NCI-H187 treated with DMSO at 0.1 percent for 48 hours (cell line): ENCODE measurements at regions not wholly inside any gene's neighbourhood (a gene's known extent, or its start where the extent isn't known, plus 50 kb on each side); places are given as distances from the start of the nearest gene placed in this dataset.
"Not testable (repeated sequence)": the region's sequence is repeated elsewhere in the genome, so short reads cannot be mapped to it uniquely, and the experiment has no call there.

Experiments
- DNase-seq: peaks from one replicate; lab custom pipeline; 2025; lab: John Stamatoyannopoulos, UW

DNA sequence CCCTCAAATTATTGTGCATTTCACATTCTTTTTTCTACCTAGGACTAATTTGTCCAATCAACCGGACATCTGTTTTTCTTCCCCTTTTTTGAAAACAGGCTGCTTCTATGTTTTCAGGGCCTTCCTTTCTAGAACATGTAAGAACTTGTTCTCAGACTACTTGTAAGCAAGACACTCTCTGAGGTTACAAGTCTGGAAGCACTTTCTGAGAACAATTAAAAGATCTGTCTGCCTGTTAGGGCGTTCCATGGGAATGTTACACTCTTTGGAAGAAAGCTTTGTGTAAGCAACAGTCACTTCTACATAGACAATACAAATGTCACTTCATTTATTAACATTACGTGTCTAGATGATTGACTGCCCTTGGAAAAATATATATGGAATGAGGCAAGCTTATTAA, 50.9 kb upstream of the HSPB3 start:
- DNase-seq, result no peak

DNA sequence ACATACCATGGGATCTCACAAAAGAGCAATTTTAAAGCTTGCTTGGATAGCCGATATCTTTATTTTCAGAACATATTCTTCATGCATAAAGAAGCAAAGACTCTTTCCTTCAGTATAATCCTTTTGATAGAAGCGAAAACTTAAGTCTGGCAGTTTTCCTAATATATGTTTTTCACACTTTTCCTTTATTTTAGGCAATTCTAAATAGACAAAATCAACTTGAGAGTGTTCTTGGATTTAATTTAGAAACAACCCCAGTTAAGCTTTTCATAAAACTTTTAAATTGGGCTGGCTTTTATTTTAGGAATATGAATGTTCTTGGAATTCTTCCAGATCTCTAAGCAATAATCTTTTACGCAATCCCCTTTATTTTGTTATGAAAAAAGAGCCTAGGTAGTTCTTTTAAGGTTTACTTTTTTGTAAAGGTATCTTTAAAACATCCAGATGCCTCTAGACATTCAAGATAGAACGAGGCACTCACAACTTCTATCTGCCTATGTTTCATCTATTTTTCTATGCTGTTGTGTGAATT, 51.5 kb upstream of the HSPB3 start:
- no peak for DNase-seq

DNA sequence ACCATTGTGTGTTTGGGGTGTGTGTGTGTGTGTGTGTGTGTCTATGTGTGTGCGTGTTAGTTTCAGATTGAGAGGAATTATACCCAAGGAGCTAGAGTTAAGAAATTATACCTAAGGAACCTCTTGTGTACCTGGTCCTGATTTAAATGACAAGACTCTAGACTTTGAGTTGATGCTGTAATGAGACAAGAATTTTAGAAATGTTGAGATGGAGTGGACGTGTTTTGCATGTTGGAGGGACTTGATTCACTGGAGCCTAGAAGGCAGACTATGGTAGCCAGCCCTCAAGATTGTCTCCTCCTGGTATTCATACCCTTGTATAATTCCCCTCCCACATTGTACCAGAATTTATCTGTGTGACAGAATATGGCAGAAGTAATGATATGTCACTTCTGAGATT, 52.4 kb upstream of the HSPB3 start:
- no peak for DNase-seq

DNA sequence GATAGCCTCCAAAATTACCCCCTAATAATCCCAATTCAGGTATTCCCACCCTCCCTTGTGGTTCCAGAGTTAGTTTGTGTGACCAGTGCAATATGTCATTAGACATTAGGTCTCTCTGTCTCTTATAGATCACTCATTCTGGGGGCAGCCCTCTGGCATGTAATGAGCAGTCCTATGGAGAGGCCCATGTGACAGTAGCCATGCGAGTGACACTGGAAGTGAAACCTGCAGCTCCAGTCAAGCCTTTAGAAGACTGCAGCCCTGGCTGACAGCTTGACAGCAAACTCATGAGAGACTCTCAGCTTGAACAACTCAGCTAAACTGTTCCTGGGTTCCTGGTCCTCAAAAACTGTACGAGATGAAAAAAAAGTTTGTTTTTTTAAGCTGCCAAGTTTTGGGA, 54.0 kb upstream of the HSPB3 start:
- DNase-seq, result no peak

DNA sequence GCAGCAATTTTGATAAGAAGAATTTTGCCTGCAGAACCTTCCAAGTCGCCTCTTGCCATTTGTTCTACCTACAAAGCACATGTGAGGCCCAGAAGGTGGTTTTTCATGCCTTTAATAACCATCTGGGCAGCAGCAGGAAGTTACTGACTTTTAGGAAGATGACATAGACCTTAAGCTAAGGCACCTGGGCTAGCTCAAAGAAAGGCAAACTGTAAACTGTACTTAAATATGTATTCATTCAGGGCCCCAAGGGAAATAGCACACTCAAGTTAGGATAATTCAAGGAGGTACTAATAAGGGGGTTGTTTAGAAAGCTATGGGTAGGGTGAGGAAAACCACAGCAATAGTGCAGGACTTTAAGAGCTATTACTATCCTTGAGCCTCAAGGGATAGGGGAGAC, 57.3 kb upstream of the HSPB3 start:
- no peak for DNase-seq

DNA sequence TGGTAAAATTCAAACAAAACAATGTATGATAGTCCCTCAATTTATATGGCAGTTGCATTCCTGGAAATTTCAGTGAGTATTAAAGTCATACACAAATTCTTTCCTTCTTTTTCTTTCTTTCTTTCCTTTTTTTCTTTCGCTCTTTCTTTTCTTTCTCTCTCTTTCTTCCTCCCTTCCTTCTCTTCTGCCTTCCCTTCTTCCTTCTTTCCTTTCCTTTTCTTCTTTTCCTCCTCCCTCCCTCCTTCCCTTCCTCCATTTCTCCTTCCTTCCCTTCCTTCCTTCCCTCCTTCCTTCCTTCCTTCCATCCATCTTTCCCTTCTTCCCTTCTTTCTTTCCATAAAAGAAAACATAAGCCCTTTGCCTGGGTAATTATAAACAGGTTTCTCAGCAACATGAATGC, 58.1 kb upstream of the HSPB3 start:
- DNase-seq, result no peak

DNA sequence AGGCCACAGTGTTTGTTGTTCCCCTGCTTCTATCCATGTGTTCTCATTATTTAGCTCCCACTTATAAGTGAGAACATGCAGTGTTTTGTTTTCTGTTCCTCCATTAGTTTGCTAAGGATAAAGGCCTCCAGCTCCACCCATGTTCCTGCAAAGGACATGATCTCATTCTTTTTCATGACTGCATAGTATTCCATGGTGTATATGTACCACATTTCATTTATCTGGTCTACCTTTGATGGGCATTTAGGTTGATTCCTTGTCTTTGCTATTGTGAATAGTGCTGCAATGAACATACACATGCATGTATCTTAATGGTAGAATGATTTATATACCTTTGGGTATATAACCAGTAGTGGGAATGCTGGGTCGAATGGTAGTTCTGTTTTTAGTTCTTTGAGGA, 62.5 kb upstream of the HSPB3 start:
- DNase-seq, result not testable (repeated sequence)

DNA sequence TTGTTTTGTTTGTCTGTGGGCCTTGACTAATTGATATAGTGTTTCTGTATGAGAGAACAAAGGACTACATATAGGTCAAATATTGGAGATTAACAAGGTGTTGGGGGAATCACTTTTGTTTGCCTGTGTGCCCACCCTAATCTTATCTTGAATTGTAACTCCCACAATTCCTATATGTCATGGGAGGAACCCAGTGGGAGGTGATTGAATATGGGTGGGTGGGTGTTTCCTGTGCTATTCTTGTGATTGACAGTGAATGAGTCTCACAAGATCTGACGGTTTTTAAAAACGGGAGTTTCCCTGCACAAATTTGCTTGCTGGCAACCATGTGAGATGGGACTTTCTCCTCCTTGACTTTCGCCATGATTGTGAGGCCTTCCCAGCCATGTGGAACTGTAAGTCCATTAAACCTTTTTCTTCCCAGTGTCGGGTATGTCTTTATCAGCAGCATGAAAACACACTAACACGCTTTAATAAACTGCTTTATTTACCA, 64.9 kb upstream of the HSPB3 start:
- no peak for DNase-seq

DNA sequence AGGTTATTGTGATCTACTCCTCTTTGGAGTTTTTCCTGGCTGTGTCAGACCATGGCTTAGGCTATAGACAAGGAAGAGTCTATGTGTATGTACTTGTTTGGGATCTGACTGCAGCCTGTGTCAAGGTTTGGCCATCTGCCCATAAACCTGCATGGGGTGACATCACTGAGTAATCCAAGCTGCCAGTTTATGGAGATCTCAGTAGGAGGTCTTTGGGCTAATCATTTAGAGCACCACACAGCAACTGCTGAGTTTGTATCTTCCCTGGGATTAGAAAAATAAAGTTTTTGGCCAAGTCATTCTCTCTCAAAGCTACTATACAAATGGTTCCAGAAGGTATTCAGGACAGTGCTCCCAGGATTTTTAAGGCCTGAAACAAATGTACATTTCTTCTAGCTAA, 65.5 kb upstream of the HSPB3 start:
- DNase-seq, result peak; percentile 34

DNA sequence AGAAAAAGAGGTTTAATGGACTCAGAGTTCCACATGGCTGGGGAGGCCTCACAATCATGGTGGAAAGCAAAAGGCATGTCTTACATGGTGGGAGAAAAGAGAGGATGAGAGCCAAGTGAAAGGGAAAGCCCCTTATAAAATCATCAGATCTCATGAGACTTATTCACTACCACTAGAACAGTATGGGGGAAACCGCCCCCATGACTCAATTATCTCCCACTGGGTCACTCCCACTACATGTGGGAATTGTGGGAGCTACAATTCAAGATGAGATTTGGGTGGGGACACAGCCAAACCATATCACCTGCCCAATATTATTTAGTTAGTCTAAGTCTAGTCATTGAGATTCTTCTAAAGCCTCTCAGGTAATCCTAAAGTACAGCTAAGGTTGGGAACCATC, 66.1 kb upstream of the HSPB3 start:
- not testable (repeated sequence) for DNase-seq

DNA sequence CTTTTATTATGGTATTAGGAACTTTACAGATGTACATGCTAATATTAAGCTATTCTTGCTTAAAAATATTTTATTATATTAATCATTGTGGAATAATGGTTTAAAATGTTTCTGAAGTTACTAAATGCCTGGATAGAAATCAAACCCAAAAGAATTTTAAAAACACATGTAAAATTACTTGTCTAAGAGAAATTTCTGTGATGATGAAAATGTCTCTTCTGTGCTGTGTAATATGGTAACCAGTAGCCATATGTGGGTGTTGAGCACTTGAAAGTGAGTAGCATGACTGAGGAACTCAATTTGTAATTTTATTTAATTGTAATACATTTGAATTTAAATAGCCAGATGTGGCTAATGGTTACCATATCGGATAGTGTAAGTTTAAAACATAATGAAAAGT, 66.7 kb upstream of the HSPB3 start:
- DNase-seq, result no peak

DNA sequence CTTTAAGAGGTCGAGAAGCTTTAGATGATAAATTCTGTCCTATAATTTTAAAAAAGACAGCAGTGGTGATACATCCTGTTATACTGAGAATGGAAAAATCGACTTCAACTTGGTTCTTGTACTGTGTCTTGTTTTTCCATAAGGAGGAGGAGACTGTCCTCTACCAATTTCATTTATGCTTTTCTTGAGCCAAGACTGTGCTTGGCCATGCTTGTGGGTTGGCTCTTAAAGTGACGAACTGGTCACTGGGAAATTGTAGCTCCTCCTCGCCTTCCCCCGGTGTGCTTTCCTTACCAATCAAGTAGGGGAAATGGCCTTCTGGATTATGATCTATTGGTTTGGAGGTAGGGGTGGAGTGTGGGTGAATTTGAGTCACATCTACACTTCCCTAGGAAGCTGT, 67.1 kb upstream of the HSPB3 start:
- no peak for DNase-seq

DNA sequence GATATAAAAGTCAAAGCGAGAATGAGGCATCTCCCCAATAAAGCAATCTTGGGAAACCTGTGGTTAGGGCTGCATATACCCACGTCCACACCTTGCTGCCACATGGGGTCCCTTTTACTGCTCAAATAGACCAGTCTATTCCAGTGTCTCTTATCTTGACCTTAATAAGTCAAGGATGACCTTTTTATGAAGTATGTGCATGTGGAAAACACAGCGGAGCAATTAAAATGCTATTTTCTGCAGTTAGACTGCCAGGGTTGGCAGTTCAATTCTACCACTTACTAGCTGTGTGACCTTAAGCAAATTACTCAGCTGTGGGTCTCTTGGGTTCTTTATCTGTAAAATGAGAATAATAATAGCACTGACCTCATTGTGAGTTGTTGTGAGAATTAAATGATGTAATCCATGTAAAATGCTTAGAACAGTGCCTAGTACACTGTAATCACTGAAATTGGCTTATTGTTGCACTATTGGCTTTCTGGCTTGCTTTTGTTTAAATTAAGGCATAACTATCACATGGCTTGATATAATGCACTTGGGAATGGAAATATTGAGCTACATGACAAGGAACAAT, 67.8 kb upstream of the HSPB3 start:
- no peak for DNase-seq

DNA sequence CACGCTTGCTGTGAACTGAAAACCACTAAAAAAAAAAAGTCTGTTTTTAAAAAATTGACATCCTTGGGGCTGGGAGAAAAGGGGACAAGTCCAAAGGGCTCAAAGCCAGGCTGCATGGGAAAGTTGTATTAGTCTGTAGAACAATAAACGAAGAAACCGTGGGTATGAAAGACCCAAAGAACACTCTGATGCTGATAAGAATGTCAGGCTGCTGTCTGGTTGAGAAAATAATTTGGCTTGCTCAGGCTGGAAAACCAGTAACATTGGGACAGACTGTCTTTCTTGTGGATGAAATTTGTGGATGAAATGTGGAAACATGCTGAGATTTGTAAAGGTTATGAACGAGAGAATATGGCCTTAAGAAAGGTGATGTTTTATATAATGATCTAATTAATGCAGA, 68.5 kb upstream of the HSPB3 start:
- no peak for DNase-seq

DNA sequence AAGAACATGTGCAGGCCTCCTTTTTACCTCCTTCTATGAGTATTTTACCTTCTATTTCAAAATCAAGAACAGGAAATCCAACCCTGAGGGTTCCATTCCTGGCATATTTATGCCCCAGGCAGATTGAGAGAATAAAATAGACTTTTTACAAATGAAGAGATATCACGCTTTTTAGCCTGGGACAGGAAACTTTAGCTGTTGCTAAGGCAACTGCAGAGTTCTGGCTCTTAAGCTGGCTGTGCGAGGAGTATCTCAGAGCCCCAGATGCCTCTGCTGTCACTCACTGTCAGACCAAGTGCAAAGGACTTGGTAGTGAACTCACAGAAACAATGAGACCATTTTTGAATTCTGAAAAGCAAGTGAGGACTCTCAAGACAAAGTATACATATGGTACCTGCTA, 69.5 kb upstream of the HSPB3 start:
- no peak for DNase-seq

DNA sequence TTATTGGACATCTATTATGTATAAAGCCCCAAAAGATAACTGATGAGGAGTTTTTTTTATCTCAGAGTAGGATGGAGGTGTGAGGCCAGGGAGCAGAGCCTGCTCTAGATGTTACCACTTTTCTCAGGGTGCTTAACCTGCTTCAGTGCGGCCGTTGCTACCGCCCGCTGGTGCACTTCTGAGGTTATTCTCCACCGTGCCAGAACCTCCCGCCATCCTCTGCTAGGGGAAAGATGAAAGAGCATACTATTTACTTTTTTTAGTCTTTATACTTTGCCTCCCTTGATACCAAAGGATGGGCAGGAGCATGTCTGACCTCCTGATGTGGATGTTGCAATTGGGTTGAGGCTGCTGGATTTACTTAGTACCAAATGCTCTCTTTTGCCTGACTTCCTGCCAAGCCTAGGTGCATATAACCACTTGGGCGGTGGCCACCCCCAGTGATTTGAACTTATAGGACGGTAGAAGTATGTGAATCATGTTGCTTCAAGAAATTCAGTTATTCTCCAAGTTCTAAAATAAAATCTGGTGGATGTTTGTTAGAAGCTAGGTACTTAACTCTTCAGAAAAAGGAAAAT, 71.1 kb upstream of the HSPB3 start:
- DNase-seq, result no peak

DNA sequence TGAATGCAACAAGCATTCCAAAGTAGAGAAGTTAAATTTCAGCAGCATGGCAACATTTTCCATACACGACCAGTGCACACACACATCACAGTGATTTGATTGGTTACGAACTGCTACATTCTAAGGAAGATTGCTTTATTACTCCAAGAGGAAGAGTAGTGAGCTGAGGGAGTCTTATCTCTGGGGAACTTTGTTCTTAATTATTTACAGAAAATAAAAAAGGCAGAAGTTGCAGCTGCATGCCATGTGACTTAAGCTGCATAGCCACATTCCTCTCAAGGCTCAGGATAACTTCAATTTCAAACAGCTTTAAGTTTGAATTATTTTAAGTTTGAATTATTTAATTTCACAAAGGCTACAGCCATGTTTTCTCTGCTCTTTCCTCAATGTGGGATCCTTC, 71.6 kb upstream of the HSPB3 start:
- DNase-seq, result no peak

DNA sequence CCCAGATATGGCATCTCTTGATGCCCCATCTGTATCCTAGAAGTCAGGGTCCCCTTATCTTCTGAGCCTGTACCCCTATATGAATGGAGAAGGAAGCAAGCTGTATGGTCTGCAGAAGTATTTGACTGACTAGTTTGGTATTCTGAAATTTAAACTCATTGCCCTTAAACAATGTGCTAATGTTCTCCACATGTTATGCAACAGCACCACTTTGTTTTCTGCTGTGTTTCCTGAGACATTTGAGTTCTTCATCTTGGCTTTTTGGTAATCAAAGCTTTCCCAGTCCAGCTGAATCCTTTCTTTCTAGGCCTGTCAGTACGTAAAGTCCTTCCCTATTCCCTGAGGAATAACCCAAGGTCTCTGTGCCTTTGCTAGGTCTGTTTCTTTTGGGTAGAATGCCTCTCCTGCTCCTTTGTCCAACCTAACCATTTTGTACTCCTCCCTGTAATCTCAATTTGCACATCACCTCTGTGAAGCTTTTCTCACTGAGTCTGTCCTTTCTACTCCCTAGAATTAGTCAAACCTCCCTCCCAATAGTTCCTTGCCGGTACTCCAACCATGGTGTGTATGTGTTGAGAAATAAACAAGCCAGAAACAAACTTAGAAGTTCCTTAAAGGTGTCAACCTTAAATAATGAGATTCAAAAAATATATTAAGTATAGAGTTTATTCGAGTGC, 72.1 kb upstream of the HSPB3 start:
- DNase-seq, result no peak

DNA sequence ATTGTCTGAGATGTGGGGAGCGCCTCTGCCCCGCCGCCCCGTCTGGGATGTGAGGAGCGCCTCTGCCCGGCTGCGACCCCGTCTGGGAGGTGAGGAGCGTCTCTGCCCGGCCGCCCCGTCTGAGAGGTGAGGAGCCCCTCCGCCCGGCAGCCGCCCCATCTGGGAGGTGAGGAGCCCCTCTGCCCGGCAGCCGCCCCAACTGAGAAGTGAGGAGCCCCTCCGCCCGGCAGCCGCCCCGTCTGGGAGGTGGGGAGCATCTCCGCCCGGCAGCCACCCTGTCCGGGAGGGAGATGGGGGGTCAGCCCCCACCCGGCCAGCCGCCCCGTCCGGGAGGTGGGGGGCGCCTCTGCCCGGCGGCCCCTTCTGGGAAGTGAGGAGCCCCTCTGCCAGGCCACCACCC, 70.9 kb upstream of the ARL15 start:
- DNase-seq, result not testable (repeated sequence)

DNA sequence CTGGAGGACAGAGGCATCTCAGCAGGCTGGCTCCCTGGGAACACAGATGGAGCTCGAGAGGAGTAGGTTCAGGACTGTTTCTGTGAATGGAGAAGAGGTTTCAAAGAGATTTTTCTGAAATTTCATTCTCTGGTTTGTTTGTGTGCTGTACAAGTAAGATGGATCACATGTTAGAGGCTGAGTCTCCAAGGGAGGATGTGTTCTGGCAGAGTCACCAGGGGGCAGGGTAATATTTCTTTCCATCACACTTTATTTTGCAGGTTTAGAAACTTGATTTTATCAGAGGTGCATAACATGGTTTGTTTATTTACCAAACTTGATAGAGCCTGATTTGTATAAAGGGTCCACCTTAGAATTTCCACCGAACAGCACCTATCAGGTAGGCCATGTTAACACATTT, 69.2 kb upstream of the ARL15 start:
- DNase-seq, result no peak

DNA sequence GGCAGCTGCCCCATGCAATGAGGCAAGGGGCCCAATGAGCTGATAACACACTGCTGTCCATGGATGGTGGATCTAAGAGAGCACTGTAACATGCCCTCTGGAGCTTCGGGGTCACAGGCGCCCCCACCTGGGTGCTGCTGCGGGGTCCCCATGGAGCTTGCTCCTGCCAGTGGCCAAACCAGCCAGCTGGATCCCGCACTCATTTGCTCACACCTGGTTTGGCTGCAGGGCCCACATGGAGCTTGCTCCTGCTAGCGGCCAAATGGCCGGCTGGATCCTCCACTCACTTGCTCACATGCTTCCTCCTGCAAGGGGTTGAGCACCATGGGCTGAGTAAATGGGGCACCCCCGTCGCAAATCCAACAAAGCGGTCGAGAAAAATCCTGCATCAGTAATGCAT, 68.3 kb upstream of the ARL15 start:
- DNase-seq, result no peak

DNA sequence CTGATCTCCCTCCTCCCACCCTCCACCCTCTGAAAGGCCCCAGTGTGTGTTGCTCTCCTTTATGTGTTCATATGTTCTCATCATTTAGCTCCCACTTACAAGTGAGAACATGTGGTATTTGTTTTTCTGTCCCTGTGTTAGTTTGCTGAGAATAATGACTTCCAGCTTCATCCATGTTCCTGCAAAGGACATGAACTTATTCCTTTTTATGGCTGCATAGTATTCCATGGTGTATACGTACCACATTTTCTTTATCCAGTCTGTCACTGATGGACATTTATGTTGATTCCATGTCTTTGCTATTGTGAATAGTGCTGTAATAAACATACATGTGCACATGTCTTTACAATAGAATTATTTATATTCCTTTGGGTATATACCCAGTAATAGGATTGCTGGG, 67.0 kb upstream of the ARL15 start:
- not testable (repeated sequence) for DNase-seq

DNA sequence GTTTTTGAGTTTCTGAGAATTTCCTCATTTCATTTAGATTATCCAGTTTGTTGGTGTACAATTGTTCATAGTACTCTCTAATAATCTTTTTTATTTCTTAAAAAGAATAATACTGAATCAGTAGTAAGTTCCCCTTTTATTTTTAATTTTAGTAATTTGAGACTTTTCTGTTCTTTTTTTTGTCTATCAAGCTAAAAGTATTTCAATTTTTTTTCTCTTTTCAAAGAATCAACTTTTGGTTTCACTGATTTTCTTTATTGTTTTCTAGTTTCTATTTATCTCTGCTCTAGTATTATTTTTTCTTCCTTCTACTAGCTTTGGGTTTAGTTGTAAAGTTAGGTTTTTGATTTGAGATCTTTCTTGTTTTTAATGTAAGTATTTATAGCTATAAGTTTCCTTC, 60.6 kb upstream of the ARL15 start:
- no peak for DNase-seq

DNA sequence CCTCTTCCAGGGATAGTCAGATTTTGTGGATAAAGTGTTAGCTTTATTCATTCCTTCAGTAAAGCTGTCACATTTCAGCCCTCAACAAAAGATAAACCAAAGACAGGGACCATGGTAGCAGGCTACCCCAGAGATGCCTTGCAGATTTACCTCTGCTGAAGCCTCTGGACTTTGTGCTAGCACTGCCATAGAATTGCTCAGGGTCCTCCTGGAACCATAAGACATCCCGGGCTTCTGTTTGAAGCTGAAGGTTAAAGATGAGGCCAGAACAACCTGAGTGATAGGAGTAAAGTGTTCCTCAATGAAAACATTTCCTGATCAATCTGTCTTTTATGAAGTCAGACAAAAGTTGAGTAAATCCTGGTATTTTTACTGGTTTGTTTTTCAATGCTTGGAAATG, 57.5 kb upstream of the ARL15 start:
- DNase-seq, result no peak
